PC-3 (cell line): ENCODE measurements at regions not wholly inside any gene's neighbourhood (a gene's known extent, or its start where the extent isn't known, plus 50 kb on each side); places are given as distances from the start of the nearest gene placed in this dataset.

Source experiments
- EZH2phosphoT487 ChIP-seq: fragments of 300-600 bp; sonication (generic); IDR thresholded peaks from 2 replicates; pipeline ENCODE4 v1.6.1; 2018; ENCODE audit warnings: mild to moderate bottlenecking, antibody characterized with exemption, low read length, borderline replicate concordance
- TF ChIP-seq, protein P1 (sequence below): fragments of 300-600 bp; sonication (generic); conservative IDR thresholded peaks from 2 replicates; pipeline ENCODE4 v1.5.1; 2017; ENCODE audit warnings: antibody characterized with exemption, low read depth, mild to moderate bottlenecking, low read length

DNA sequence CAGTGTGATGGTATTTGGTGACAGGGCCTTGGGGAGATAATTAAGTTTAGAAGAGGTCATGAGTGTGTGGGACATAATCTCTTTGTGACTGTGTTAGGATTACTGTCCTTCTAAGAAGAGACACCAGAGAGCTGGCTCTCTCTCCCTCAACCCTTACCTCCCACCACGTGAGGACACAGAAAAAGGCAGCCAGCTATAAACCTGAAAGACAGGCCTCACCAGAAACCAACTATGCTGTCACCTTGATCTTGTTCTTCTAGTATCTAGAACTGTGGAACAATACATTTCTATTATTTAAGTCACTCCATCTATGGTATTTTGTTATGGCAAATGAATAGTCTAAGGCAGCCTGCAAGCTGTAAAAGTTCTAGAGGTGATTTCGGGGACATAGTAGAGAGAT lies 203.7 kb downstream of the OTOR start:
- TF ChIP-seq, protein P1, sequence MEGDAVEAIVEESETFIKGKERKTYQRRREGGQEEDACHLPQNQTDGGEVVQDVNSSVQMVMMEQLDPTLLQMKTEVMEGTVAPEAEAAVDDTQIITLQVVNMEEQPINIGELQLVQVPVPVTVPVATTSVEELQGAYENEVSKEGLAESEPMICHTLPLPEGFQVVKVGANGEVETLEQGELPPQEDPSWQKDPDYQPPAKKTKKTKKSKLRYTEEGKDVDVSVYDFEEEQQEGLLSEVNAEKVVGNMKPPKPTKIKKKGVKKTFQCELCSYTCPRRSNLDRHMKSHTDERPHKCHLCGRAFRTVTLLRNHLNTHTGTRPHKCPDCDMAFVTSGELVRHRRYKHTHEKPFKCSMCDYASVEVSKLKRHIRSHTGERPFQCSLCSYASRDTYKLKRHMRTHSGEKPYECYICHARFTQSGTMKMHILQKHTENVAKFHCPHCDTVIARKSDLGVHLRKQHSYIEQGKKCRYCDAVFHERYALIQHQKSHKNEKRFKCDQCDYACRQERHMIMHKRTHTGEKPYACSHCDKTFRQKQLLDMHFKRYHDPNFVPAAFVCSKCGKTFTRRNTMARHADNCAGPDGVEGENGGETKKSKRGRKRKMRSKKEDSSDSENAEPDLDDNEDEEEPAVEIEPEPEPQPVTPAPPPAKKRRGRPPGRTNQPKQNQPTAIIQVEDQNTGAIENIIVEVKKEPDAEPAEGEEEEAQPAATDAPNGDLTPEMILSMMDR = no peak
- TF ChIP-seq EZH2phosphoT487 = no peak
